ENCODE measurements at regions not wholly inside any gene's neighbourhood (a gene's known extent, or its start where the extent isn't known, plus 50 kb on each side); places are given as distances from the start of the nearest gene placed in this dataset.

DNA sequence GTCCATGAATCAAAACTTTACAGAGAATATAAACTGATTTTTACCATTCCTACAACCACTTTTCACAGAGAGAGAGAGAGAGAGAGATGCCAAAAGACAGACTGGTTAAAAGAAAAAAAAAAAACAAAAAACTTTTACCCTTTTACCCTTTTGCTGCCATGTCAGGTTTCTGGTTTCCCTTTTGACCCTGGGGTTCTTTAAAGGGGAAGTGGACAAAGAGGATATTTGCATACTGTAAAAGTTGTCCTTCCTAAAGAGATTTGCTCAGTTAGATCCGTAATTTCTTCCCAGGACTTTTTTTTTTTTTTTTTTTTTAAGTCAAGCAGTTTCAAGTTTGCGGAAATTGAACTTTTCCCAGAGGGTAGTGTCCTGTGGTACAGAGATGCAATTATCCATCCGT lies 287.8 kb upstream of the RGS18 start:
- DNase-seq (ENCODE audit: low spot score) (no peak), FAIRE-seq (no peak)

DNA sequence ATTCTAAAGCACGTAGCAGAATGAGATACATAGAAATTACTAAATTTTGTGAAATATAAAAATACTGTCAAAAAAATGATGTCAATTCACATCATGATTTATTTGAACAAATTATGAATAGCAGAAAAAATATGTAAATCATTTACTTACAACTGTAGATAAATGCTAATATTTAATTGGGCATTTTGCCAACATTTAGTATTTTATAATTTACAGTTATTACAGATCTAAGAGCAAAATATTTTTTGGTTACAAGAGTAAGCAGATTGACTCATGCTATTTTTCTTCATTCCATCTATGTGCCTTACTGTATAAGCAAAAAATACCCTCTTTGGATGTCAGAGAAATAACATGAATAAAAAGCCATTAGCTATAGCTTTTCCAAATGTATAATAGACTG lies 282.3 kb upstream of the RGS18 start:
- FAIRE-seq, result no peak
- DNase-seq (ENCODE audit: low spot score), result no peak

DNA sequence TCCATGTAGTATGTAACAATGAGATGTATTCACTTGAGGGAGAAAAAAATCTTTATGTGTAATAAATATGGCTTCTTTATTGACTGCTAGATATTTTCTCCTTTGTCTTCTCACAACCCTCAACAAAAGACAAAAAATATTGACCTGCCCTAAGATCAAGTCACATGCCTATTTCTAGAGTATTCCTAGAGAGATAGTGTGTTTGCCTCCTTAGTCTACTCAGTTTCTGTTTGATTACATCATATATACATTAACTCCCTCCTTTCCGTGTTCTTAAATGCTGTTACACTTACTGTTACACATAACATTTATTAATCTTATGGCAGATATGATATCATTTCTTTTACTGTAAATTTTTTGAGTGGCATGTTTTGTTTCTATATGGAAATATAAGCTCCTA lies 281.6 kb upstream of the RGS18 start:
- no peak for FAIRE-seq
- no peak for DNase-seq (ENCODE audit: low spot score)

DNA sequence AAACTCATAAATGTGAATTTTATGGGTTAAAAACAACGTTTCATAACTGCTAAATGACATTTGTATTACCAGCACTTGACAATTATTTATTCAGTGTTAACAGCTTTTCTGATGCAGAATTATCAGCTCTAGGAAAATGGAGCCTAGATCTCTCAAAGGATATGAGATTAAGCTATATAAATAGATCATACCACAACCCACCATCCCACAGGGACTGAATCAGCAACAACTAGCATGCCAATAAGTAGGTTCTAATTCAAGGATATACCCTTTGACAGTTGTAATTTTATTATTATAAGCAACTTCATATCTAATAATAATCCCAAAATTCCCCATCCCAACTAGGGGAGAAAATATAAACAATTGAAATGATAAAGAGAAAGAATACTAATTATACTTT lies 275.4 kb upstream of the RGS18 start:
- FAIRE-seq, result no peak

GRCh38 chr1:191886977-191887376 lies 271.3 kb upstream of the RGS18 start:
- FAIRE-seq (no peak), DNase-seq (ENCODE audit: low spot score) (no peak)

More for the DNA sequence above, 275.4 kb upstream of the RGS18 start:
- no peak for DNase-seq (ENCODE audit: low spot score)

GRCh38 chr1:191888996-191889622 lies 269.2 kb upstream of the RGS18 start:
- no peak for FAIRE-seq
- DNase-seq (ENCODE audit: low spot score), result no peak

DNA sequence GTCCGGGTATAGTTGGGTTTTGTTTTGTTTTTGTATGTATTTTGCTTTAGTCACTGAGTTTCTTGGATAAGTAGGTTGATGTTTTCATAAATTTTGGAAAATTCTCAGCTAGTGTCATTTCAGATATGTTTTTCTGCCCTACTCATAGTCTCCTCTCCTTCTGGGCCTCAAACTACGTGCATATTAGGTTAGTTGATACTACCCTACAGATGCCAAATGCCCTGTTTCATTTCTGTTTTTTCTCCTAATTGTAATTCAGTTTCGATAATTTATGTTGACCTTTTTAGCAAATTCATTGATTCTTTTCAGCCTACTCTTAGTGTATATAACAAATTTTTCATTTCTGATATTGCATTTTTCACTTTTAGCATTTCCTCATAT lies 268.6 kb upstream of the RGS18 start:
- DNase-seq (ENCODE audit: low spot score) (no peak), FAIRE-seq (no peak)

- no peak for FAIRE-seq
- no peak for DNase-seq (ENCODE audit: low spot score)
These were observed 267.7 kb upstream of the RGS18 start for GRCh38 chr1:191890433-191891088.

DNA sequence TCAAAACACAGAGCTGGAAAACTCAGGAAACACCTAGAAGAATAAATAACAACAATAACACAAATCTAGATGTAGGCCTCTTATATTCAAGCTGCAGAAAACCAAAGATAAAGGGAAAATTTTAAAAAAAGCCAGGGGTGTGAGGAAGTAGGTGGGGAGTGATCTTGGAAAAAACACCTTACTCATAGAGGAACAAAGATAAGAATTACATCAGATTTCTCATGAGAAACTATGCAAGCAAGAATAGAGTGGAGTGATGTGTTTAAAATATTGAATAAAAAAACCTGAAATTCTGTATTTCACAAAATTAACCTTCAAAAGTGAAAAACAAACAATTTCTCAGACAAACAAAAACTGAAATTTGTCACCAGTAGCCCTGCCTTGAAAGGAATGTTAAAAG lies 265.5 kb upstream of the RGS18 start:
- no peak for FAIRE-seq
- DNase-seq (ENCODE audit: low spot score), result no peak

- DNase-seq (ENCODE audit: low spot score) (no peak), FAIRE-seq (no peak)
These were observed 263.2 kb upstream of the RGS18 start for GRCh38 chr1:191895049-191895448.

- DNase-seq (ENCODE audit: low spot score), result no peak
- no peak for FAIRE-seq
These were observed 262.7 kb upstream of the RGS18 start for GRCh38 chr1:191895462-191896058.

GRCh38 chr1:191897134-191897533 lies 261.1 kb upstream of the RGS18 start:
- DNase-seq (ENCODE audit: low spot score) (no peak), FAIRE-seq (no peak)

GRCh38 chr1:191901651-191902050 lies 256.6 kb upstream of the RGS18 start:
- FAIRE-seq (no peak), DNase-seq (ENCODE audit: low spot score) (no peak)

DNA sequence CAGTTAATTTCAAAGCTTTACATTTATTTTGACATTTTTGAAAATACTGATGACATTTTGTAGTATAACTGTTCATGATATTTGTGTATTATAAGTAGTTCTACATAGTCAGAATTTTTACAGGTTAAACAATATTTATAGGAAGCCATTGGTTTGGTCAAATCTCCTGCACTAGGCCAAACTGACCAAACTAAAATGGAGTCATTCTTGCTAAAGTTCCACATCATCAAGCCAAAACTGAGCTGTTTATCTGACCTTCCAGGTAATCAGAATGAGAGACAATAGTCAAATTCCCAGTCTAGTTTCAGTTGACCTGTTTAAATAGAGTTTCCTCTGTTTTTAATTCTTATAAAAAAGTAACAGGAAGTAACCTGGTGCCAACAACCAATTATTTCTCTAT lies 253.3 kb upstream of the RGS18 start:
- DNase-seq (ENCODE audit: low spot score), result no peak
- FAIRE-seq, result no peak

DNA sequence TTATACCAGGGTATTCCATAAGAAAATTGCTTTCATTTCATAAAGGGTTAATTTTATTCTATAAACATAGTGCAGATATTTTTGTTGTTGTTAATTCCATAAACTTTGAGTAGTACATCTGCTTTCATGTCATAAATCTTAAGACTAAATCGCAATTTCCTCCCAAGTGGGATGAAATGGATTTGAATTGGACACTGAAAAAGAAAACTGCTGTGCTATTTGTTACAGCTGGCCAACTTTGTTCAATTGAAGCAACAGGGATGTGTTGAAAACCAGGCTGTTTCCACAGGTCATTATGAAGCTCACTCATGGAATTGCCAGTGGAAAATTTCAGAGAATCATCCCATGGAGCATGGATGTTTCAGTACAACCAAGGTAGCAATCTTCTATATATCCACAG lies 252.5 kb upstream of the RGS18 start:
- FAIRE-seq (no peak), DNase-seq (ENCODE audit: low spot score) (no peak)

- FAIRE-seq, result no peak
- no peak for DNase-seq (ENCODE audit: low spot score)
These were observed 251.1 kb upstream of the RGS18 start for GRCh38 chr1:191907121-191907520.

DNA sequence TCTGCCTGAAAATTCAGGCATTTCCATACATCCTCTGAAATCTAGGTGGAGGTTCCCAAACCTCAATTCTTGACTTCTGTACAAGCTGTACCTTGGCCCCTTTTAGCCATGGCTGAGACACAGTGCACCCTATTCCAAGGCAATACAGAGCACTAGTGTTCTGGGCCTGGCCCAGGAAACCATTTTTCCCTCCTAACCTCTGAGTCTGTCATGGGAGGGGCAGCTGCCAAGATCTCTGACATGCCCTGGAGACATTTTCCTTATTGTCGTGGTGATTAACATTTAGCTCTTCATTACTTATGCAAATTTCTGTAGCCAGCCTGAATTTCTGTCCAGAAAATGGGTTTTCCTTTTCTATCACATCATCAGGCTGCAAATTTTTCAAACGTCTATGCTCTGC lies 248.0 kb upstream of the RGS18 start:
- DNase-seq (ENCODE audit: low spot score) (no peak), FAIRE-seq (no peak)

GRCh38 chr1:191912517-191912916 lies 245.7 kb upstream of the RGS18 start:
- FAIRE-seq, result no peak
- no peak for DNase-seq (ENCODE audit: low spot score)

GRCh38 chr1:191913260-191913977 lies 244.8 kb upstream of the RGS18 start:
- DNase-seq (ENCODE audit: low spot score), result no peak
- FAIRE-seq, result no peak

- no peak for FAIRE-seq
These were observed 228.9 kb upstream of the RGS18 start for GRCh38 chr1:191929383-191929782.

DNA sequence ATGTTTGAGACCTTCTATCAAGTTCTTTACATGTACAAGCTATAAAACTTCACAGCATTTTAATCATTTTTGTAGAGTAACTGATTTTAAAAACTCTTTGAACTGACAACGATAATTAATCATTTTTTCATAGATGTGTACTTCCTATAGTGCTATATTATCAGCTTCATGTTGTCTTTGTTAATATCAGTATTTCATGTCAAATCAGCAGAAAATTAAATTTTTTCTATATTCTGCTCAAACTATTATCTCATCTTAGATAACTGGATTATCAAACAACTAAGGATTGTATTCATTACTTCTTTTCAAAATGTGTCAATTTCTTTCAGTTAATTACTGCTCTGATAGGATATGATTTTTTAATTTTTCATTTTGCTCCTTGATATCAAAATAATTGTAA lies 214.6 kb upstream of the RGS18 start:
- FAIRE-seq, result no peak

More at GRCh38 chr1:191929383-191929782, 228.9 kb upstream of the RGS18 start:
- no peak for DNase-seq (ENCODE audit: low spot score)

DNA sequence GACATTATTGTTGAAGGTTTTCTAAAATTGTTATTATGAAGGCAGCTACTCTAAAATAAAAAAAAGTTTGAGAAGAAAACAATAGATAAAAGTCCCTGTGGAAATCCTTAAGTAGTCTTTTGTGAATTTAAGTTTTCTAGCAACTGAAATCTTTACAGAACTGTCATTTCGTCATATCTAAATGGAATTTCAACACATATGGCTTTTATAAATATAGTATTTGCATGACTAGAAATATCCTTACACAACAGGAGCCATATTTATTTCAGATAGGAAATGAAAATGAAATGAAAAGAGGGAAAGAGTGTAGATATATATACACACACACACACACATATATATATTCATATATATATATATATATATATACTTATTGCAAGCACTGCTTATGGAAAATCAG lies 204.7 kb upstream of the RGS18 start:
- no peak for FAIRE-seq

More for the DNA sequence above, 214.6 kb upstream of the RGS18 start:
- no peak for DNase-seq (ENCODE audit: low spot score)

More for the DNA sequence above, 204.7 kb upstream of the RGS18 start:
- no peak for DNase-seq (ENCODE audit: low spot score)
